PC-3 (cell line): ENCODE measurements at regions not wholly inside any gene's neighbourhood (a gene's known extent, or its start where the extent isn't known, plus 50 kb on each side); places are given as distances from the start of the nearest gene placed in this dataset.

Experiments
- ATAC-seq: fragments of 200-7000 bp; cut with Tn5 transposase; 2 replicates; pipeline ENCODE4 v1.9.1; 2020; ENCODE audit warnings: mild to moderate bottlenecking, moderate library complexity
- BruUV-seq: library from RNA; stranded (reverse); fragments of 400-500 nt; replicated peaks from 2 replicates; lab custom pipeline; 2021; lab: Mats Ljungman, UMichigan
- CTCF ChIA-PET: fragments of 300-600 bp; sonication (Branson Sonifier 250); formaldehyde crosslinking; loops from one replicate; lab custom pipeline; 2022; ENCODE audit warnings: antibody characterized with exemption; lab: Charles Lee
- POLR2A ChIA-PET: fragments of 300-600 bp; sonication (Branson Sonifier 250); formaldehyde crosslinking; loops from one replicate; lab custom pipeline; 2022; ENCODE audit warnings: antibody characterized with exemption; ENCODE audit not compliant: unreplicated experiment; lab: Charles Lee
- DNase-seq: peaks from one replicate; pipeline ENCODE4 v3.0.0-alpha.2; 2015
- H2AFZ ChIP-seq: fragments of 300-600 bp; sonication (generic); 2 replicates; pipeline ENCODE4 v1.6.0; 2016; ENCODE audit warnings: antibody characterized with exemption, low read length
- H3F3A ChIP-seq: fragments of 300-600 bp; sonication (generic); one replicate; pipeline ENCODE4 v1.6.0; 2017; ENCODE audit warnings: antibody characterized with exemption, low read length, control low read depth, mild to moderate bottlenecking; ENCODE audit not compliant: unreplicated experiment
- H3K27ac ChIP-seq: fragments of 300-600 bp; sonication (generic); 2 replicates; pipeline ENCODE4 v1.5.1; 2016; ENCODE audit warnings: mild to moderate bottlenecking, low read length
- H3K27me3 ChIP-seq: fragments of 300-600 bp; sonication (generic); 2 replicates; pipeline ENCODE4 v1.6.1; 2016; ENCODE audit warnings: low read length, mixed read lengths
- H3K36me3 ChIP-seq: fragments of 300-600 bp; sonication (generic); 2 replicates; pipeline ENCODE4 v1.6.1; 2016; ENCODE audit warnings: low read depth, mixed run types, low read length, mixed read lengths
- H3K4me1 ChIP-seq: fragments of 300-600 bp; sonication (generic); 2 replicates; pipeline ENCODE4 v1.5.1; 2016; ENCODE audit warnings: low read length; ENCODE audit not compliant: insufficient read depth
- H3K4me2 ChIP-seq: fragments of 300-600 bp; sonication (generic); 2 replicates; pipeline ENCODE4 v1.6.0; 2016; ENCODE audit warnings: low read length
- H3K4me3 ChIP-seq: fragments of 300-600 bp; sonication (generic); 2 replicates; pipeline ENCODE4 v1.5.1; 2016; ENCODE audit warnings: mild to moderate bottlenecking, low read length, mixed read lengths
- H3K79me2 ChIP-seq: fragments of 300-600 bp; sonication (generic); 2 replicates; pipeline ENCODE4 v1.6.1; 2017; ENCODE audit warnings: low read length, mixed read lengths
- H3K9ac ChIP-seq: fragments of 300-600 bp; sonication (generic); 2 replicates; pipeline ENCODE4 v1.6.0; 2016; ENCODE audit warnings: mild to moderate bottlenecking, low read length
- H3K9me2 ChIP-seq: fragments of 300-600 bp; sonication (generic); replicated peaks from 2 replicates; pipeline ENCODE4 v1.6.1; 2016; ENCODE audit warnings: mixed run types, low read length, mixed read lengths
- H3K9me3 ChIP-seq: fragments of 300-600 bp; sonication (generic); 2 replicates; pipeline ENCODE4 v1.6.1; 2016; ENCODE audit warnings: low read length, mixed read lengths
- H4K20me1 ChIP-seq: fragments of 300-600 bp; sonication (generic); 2 replicates; pipeline ENCODE4 v1.6.1; 2016; ENCODE audit warnings: low read length, mixed read lengths
- EZH2 ChIP-seq: fragments of 300-600 bp; sonication (generic); IDR thresholded peaks from one replicate; pipeline ENCODE4 v1.6.1; 2017; ENCODE audit warnings: antibody characterized with exemption, mild to moderate bottlenecking, low read length; ENCODE audit not compliant: unreplicated experiment
- EZH2phosphoT487 ChIP-seq: fragments of 300-600 bp; sonication (generic); IDR thresholded peaks from 2 replicates; pipeline ENCODE4 v1.6.1; 2018; ENCODE audit warnings: mild to moderate bottlenecking, antibody characterized with exemption, low read length, borderline replicate concordance
- intact Hi-C: fragments of 100-400 bp; cut with micrococcal nuclease; formaldehyde crosslinking; loops from 2 replicates; pipeline ENCODE4 v1.9.0; 2023
- TF ChIP-seq, protein P1 (sequence below): fragments of 300-600 bp; sonication (generic); conservative IDR thresholded peaks from 2 replicates; pipeline ENCODE4 v1.5.1; 2017; ENCODE audit warnings: antibody characterized with exemption, low read depth, mild to moderate bottlenecking, low read length

DNA sequence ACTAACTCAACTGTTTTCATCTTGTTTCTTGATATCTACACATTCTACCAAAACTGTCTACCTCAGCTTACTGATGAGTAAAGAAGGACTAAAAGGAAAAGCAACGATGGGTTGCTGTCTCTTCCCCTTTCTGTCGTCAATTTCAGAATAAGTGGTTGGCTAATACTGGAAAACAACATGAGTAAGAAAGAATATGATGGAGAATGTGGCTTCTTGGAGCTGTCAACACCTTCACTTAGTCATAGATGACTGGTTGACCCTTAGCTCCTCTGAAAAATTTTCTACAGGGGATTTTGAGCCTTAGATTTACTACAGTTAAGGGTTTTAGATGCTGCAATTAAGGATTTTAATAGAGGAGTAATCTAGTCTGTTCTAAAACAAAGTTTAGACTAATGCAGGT, 797.9 kb downstream of the TLE4 start:
- no peaks in the 10 kb centered on the region for H3K36me3 ChIP-seq
- no peak for TF ChIP-seq EZH2phosphoT487
- TF ChIP-seq EZH2, result no peak
- TF ChIP-seq, protein P1, sequence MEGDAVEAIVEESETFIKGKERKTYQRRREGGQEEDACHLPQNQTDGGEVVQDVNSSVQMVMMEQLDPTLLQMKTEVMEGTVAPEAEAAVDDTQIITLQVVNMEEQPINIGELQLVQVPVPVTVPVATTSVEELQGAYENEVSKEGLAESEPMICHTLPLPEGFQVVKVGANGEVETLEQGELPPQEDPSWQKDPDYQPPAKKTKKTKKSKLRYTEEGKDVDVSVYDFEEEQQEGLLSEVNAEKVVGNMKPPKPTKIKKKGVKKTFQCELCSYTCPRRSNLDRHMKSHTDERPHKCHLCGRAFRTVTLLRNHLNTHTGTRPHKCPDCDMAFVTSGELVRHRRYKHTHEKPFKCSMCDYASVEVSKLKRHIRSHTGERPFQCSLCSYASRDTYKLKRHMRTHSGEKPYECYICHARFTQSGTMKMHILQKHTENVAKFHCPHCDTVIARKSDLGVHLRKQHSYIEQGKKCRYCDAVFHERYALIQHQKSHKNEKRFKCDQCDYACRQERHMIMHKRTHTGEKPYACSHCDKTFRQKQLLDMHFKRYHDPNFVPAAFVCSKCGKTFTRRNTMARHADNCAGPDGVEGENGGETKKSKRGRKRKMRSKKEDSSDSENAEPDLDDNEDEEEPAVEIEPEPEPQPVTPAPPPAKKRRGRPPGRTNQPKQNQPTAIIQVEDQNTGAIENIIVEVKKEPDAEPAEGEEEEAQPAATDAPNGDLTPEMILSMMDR, result no peak
- no peaks in the 10 kb centered on the region for H4K20me1 ChIP-seq
- no peaks in the 10 kb centered on the region for H3F3A ChIP-seq
- H3K4me1 ChIP-seq, result no peaks in the 10 kb centered on the region
- H3K9me2 ChIP-seq, result no peaks in the 10 kb centered on the region
- ChIA-PET POLR2A (no interaction called here), CTCF (no interaction called here)
- peak; percentile 11 for DNase-seq
- no peaks in the 10 kb centered on the region for H3K9me3 ChIP-seq
- no peak for ATAC-seq
- BruUV-seq, result no TSS peak
- no peak overlapping the region for H3K4me2 ChIP-seq
- intact Hi-C loops, result no loop called here
- H3K9ac ChIP-seq, result no peak overlapping the region
- H3K4me3 ChIP-seq, result no peak overlapping the region
- H2AFZ ChIP-seq, result no peak overlapping the region
- H3K27me3 ChIP-seq, result no peaks in the 10 kb centered on the region
- H3K79me2 ChIP-seq, result no peaks in the 10 kb centered on the region
- no peak overlapping the region for H3K27ac ChIP-seq

- H3K27me3 ChIP-seq, result no peaks in the 10 kb centered on the region
- no peaks in the 10 kb centered on the region for H3K9me3 ChIP-seq
- H3K4me2 ChIP-seq, result no peak overlapping the region
- DNase-seq (no peak), ATAC-seq (no peak)
- CTCF ChIA-PET, result no interaction called here
- TF ChIP-seq, protein P1, result no peak
- no peak for TF ChIP-seq EZH2
- no peaks in the 10 kb centered on the region for H3K79me2 ChIP-seq
- no peaks in the 10 kb centered on the region for H3F3A ChIP-seq
- no peaks in the 10 kb centered on the region for H3K9me2 ChIP-seq
- no peak overlapping the region for H2AFZ ChIP-seq
- no TSS peak for BruUV-seq
- no peak overlapping the region for H3K9ac ChIP-seq
- POLR2A ChIA-PET, result no interaction called here
- no peaks in the 10 kb centered on the region for H3K4me1 ChIP-seq
- no peak overlapping the region for H3K4me3 ChIP-seq
- H3K36me3 ChIP-seq, result no peaks in the 10 kb centered on the region
- no peak overlapping the region for H3K27ac ChIP-seq
- H4K20me1 ChIP-seq, result no peaks in the 10 kb centered on the region
- intact Hi-C loops, result no loop called here
Measured at GRCh38 chr9:80366626-80367025, 794.9 kb downstream of the TLE4 start.

DNA sequence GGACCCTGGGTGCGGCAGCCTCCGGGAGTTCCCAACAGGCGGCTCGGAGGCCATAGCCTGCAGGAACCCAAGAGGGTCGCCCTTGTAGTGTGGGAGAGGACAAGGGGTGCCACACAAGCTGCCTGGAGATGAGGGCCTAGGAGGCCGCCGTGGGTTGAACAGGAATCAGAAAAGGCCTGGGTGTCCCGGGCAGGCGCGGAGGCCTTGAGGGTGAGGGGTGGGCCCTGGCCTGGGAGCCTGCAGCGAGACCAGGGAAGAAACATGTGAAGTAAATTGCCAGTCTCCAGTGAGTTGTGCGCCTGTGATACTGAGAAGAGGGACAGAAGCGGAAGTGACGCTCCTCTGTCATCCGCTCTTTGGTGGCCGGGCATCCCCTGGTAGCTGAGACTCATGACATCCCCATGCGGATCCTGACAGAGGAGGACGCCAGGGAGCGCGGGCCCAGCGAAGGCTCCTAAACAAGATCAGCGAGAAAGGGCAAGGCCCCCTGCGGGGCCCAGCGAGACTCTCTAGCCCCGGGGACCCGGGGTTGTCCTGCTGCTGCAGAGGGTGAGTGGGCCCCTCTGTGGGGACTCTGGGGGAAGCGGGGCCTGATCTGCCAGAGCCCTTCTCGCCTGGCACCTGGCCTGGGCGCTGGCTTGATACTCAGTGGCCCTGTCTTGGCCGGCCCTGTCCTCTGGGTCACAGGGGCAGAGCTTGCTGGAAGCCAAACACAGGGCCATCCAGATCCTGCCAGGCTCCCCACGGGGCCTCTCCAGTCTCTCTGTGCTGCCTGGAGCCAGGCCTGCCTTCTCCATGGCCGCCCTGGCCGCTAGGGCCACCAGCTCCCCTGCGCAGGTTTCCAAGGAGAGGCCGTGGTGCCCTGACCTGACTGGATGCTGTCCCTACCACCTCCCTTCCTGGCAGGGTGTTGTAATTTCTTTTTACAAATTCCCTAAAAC, 788.4 kb downstream of the TLE4 start:
- Histone ChIP-seq H3K27me3 (no peaks in the 10 kb centered on the region), H3K9me3 (no peaks in the 10 kb centered on the region), H3K36me3 (no peaks in the 10 kb centered on the region), H3K9me2 (no peaks in the 10 kb centered on the region), H2AFZ (no peak overlapping the region), H3K4me1 (no peaks in the 10 kb centered on the region), H3K27ac (no peak overlapping the region), H3K4me3 (no peak overlapping the region), H3K79me2 (no peaks in the 10 kb centered on the region), H3K9ac (no peak overlapping the region), H3K4me2 (no peak overlapping the region), H3F3A (no peaks in the 10 kb centered on the region), H4K20me1 (no peaks in the 10 kb centered on the region)
- no TSS peak for BruUV-seq
- intact Hi-C loops, result no loop called here
- POLR2A ChIA-PET, result no interaction called here
- CTCF ChIA-PET, result no interaction called here
- TF ChIP-seq EZH2phosphoT487 (no peak), EZH2 (no peak)
- TF ChIP-seq, protein P1, result no peak
- ATAC-seq (no peak), DNase-seq (no peak)
